ENCODE measurements at regions not wholly inside any gene's neighbourhood (a gene's known extent, or its start where the extent isn't known, plus 50 kb on each side); places are given as distances from the start of the nearest gene placed in this dataset.

DNA sequence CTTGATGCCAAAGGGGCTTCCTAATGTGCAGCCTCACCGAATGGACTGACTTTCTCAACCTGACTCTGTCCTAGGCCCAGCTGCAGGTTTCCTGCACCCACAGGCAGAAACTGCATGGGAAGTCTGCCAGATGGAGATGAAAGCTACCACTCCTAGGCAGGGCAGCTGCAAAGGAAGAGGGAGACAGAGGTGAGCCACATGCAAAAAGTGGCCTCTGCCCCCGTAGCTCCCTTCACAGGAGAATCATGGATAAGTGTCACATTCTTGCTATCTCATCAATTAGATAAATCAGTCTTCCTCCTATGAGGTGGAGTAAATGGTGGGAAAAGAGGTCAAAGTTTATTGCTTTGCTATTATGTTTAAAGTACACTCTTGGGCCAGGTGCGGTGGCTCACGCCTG lies 191.3 kb downstream of the ALDH8A1 start:
- TF ChIP-seq, protein P1, sequence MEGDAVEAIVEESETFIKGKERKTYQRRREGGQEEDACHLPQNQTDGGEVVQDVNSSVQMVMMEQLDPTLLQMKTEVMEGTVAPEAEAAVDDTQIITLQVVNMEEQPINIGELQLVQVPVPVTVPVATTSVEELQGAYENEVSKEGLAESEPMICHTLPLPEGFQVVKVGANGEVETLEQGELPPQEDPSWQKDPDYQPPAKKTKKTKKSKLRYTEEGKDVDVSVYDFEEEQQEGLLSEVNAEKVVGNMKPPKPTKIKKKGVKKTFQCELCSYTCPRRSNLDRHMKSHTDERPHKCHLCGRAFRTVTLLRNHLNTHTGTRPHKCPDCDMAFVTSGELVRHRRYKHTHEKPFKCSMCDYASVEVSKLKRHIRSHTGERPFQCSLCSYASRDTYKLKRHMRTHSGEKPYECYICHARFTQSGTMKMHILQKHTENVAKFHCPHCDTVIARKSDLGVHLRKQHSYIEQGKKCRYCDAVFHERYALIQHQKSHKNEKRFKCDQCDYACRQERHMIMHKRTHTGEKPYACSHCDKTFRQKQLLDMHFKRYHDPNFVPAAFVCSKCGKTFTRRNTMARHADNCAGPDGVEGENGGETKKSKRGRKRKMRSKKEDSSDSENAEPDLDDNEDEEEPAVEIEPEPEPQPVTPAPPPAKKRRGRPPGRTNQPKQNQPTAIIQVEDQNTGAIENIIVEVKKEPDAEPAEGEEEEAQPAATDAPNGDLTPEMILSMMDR (IDR thresholded peaks at IDR 0.05), result no peak
- DNase-seq, result no peak
- no peaks in the 10 kb centered on the region for H3K9me3 ChIP-seq
- H3K9ac ChIP-seq (ENCODE audit: low read depth in 2 of 2, low read length in 2 of 2), result no peak overlapping the region
- intact Hi-C loops (cut with DNase I), result no loop called here
- no peaks in the 10 kb centered on the region for H3K27me3 ChIP-seq
- H3K4me3 ChIP-seq, result no peak overlapping the region
- no peaks in the 10 kb centered on the region for H3K36me3 ChIP-seq
- no peaks in the 10 kb centered on the region for H3K4me1 ChIP-seq
- no peak overlapping the region for H3K27ac ChIP-seq

DNA sequence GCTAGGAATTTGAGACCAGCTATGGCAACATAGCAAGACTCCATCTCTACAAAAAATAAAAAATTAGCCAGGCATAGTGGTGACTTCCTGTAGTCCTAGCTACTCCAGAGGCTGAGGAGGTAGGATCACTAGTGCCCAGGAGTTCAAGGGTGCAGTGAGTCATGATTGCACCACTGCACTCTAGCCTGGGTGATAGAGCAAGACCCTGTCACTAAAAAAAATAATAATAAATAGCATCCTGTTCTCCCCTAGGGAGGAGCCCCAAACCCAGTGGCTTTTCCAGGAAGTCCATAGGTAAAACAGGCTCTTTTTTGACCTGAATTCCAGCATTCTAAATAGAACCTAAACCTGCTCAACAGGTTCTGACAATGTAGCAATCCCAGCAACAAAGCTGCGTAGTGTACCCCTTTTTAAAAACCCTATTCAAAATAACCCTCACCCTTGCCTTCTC lies 192.0 kb downstream of the ALDH8A1 start:
- Histone ChIP-seq H3K4me1 (no peaks in the 10 kb centered on the region), H3K9ac (ENCODE audit: low read depth in 2 of 2, low read length in 2 of 2) (no peak overlapping the region), H3K36me3 (no peaks in the 10 kb centered on the region), H3K27me3 (no peaks in the 10 kb centered on the region), H3K4me3 (no peak overlapping the region), H3K27ac (no peak overlapping the region), H3K9me3 (no peaks in the 10 kb centered on the region)
- TF ChIP-seq, protein P1 (IDR thresholded peaks at IDR 0.05), result no peak
- intact Hi-C loops (cut with DNase I), result no loop called here
- no peak for DNase-seq

DNA sequence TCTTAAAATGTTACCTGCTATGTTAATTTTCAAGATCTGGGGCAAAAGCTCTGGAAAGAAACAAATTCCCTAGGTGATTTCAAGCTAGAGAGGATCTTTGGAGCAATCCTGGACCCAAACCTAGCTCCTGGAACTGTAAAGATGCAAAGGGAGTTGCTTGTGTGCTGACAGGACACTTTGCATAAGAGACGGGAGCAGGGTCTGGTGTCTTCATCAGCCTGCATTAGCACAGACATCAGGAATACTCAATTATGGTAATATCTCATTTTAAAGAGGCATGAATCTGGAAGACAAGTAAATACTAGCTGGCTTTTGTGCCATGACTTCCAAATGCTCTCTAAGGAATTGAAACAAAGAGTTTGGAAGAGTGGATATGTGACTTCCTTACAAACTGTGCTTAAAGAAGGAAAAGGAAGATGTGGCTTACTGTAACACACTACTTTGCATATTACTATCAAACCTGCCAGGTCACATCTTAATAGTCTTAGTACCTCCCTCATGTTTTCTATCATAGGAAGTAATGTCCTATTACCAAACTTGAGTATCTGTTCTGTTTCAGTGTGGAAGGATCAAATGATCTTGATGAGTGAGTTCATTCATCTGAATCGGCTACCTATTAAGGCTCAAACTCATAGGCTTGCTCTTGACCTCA lies 193.4 kb downstream of the ALDH8A1 start:
- no peak for DNase-seq
- H3K9ac ChIP-seq (ENCODE audit: low read depth in 2 of 2, low read length in 2 of 2), result no peak overlapping the region
- H3K4me3 ChIP-seq, result no peak overlapping the region
- intact Hi-C loops (cut with DNase I), result no loop called here
- no peak overlapping the region for H3K27ac ChIP-seq
- TF ChIP-seq, protein P1 (IDR thresholded peaks at IDR 0.05), result no peak
- H3K4me1 ChIP-seq, result no peaks in the 10 kb centered on the region
- H3K9me3 ChIP-seq, result no peaks in the 10 kb centered on the region
- H3K36me3 ChIP-seq, result no peaks in the 10 kb centered on the region
- H3K27me3 ChIP-seq, result no peaks in the 10 kb centered on the region

GRCh38 chr6:134754013-134754690 lies 195.7 kb downstream of the ALDH8A1 start:
- H3K4me1 ChIP-seq, result no peaks in the 10 kb centered on the region
- H3K36me3 ChIP-seq, result no peaks in the 10 kb centered on the region
- H3K27me3 ChIP-seq, result no peaks in the 10 kb centered on the region
- TF ChIP-seq, protein P1 (IDR thresholded peaks at IDR 0.05), result no peak
- H3K27ac ChIP-seq, result no peak overlapping the region
- no peaks in the 10 kb centered on the region for H3K9me3 ChIP-seq
- no peak for DNase-seq
- intact Hi-C loops (cut with DNase I), result no loop called here
- H3K4me3 ChIP-seq, result no peak overlapping the region
- no peak overlapping the region for H3K9ac ChIP-seq (ENCODE audit: low read depth in 2 of 2, low read length in 2 of 2)

DNA sequence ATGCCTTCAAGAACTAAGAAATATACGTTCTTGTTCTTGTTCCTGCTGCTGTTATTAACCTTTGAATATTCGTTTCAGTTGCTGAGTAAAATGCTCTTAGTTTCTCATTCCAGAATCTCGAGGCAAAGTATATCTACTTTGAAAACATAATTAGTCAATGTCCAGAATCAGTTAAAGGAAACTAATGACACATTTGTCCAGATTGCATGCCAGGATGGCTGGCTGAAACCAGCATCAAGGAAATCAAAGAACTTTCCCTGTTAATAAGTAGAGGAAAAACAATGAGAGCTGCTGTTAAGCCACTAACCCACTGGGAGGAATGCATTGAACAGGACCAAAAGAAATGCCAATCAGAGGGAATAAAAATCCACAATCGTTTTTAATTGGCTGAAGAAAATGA lies 196.9 kb downstream of the ALDH8A1 start:
- TF ChIP-seq, protein P1 (IDR thresholded peaks at IDR 0.05), result no peak
- Histone ChIP-seq H3K4me1 (no peaks in the 10 kb centered on the region), H3K27me3 (no peaks in the 10 kb centered on the region), H3K36me3 (no peaks in the 10 kb centered on the region), H3K27ac (no peak overlapping the region), H3K9ac (ENCODE audit: low read depth in 2 of 2, low read length in 2 of 2) (no peak overlapping the region), H3K4me3 (no peak overlapping the region), H3K9me3 (no peaks in the 10 kb centered on the region)
- no peak for DNase-seq
- intact Hi-C loops (cut with DNase I), result no loop called here

All from colonic mucosa (tissue), 4 donors.